ENCODE measurements at regions not wholly inside any gene's neighbourhood (a gene's known extent, or its start where the extent isn't known, plus 50 kb on each side); places are given as distances from the start of the nearest gene placed in this dataset.
"Not testable (repeated sequence)": the region's sequence is repeated elsewhere in the genome, so short reads cannot be mapped to it uniquely, and the experiment has no call there.

- Histone ChIP-seq H3K27ac (no peak overlapping the region), H3K4me3 (no peak overlapping the region)
These were observed 435.3 kb upstream of the TNC start for GRCh38 chr9:115553060-115553773.

- no peak overlapping the region for H3K4me3 ChIP-seq
- H3K27ac ChIP-seq, result no peak overlapping the region
These were observed 438.5 kb upstream of the TNC start for GRCh38 chr9:115556432-115556831.

GRCh38 chr9:115575147-115575546, 457.2 kb upstream of the TNC start:
- H3K4me3 ChIP-seq, result no peak overlapping the region
- no peak overlapping the region for H3K27ac ChIP-seq

GRCh38 chr9:115585458-115585857, 467.5 kb upstream of the TNC start:
- H3K4me3 ChIP-seq, result not testable (repeated sequence)

GRCh38 chr9:115587310-115587709, 469.4 kb upstream of the TNC start:
- Histone ChIP-seq H3K27ac (no peak overlapping the region), H3K4me3 (no peak overlapping the region)

More at GRCh38 chr9:115585458-115585857, 467.5 kb upstream of the TNC start:
- H3K27ac ChIP-seq, result not testable (repeated sequence)

- no peak overlapping the region for H3K4me3 ChIP-seq
- peak overlapping the region in 1 of 21 experiments; percentile 54 for H3K27ac ChIP-seq
These were observed 472.1 kb upstream of the TNC start for GRCh38 chr9:115590011-115590410.

GRCh38 chr9:115591584-115591984, 473.6 kb upstream of the TNC start:
- Histone ChIP-seq H3K27ac (peak overlapping the region in 9 of 21 experiments; percentile 16 to 76 (median 49)), H3K4me3 (no peak overlapping the region)

GRCh38 chr9:115593587-115594091, 475.7 kb upstream of the TNC start:
- peak overlapping the region in 4 of 21 experiments; percentile 6 to 83 (median 58) for H3K27ac ChIP-seq
- no peak overlapping the region for H3K4me3 ChIP-seq

GRCh38 chr9:115594557-115594956, 476.6 kb upstream of the TNC start:
- H3K27ac ChIP-seq, result peak overlapping the region in 4 of 21 experiments; percentile 6 to 83 (median 51)
- no peak overlapping the region for H3K4me3 ChIP-seq

- Histone ChIP-seq H3K4me3 (no peak overlapping the region), H3K27ac (peak overlapping the region in 12 of 21 experiments; percentile 24 to 83 (median 40))
These were observed 478.2 kb upstream of the TNC start for GRCh38 chr9:115596021-115596745.

GRCh38 chr9:115596746-115597080, 478.8 kb upstream of the TNC start:
- Histone ChIP-seq H3K4me3 (no peak overlapping the region), H3K27ac (peak overlapping the region in 11 of 21 experiments; percentile 24 to 83 (median 40))

GRCh38 chr9:115597330-115597895, 479.5 kb upstream of the TNC start:
- peak overlapping the region in 7 of 21 experiments; percentile 30 to 83 (median 40) for H3K27ac ChIP-seq
- no peak overlapping the region for H3K4me3 ChIP-seq

GRCh38 chr9:115598751-115599150, 480.8 kb upstream of the TNC start:
- H3K27ac ChIP-seq, result no peak overlapping the region
- H3K4me3 ChIP-seq, result no peak overlapping the region

- H3K27ac ChIP-seq, result no peak overlapping the region
These were observed 481.9 kb upstream of the TNC start for GRCh38 chr9:115599898-115600297.

GRCh38 chr9:115601434-115601833, 483.5 kb upstream of the TNC start:
- no peak overlapping the region for H3K4me3 ChIP-seq

More at GRCh38 chr9:115599898-115600297, 481.9 kb upstream of the TNC start:
- no peak overlapping the region for H3K4me3 ChIP-seq

GRCh38 chr9:115604831-115605483, 487.0 kb upstream of the TNC start:
- Histone ChIP-seq H3K27ac (peak overlapping the region in 1 of 21 experiments; percentile 56), H3K4me3 (no peak overlapping the region)

More at GRCh38 chr9:115601434-115601833, 483.5 kb upstream of the TNC start:
- no peak overlapping the region for H3K27ac ChIP-seq

- Histone ChIP-seq H3K4me3 (no peak overlapping the region), H3K27ac (peak overlapping the region in 1 of 21 experiments; percentile 56)
These were observed 488.9 kb upstream of the TNC start for GRCh38 chr9:115606838-115607237.

GRCh38 chr9:115614326-115614999, 496.5 kb upstream of the TNC start:
- no peak overlapping the region for H3K4me3 ChIP-seq
- peak overlapping the region in 6 of 21 experiments; percentile 17 to 76 (median 58) for H3K27ac ChIP-seq

GRCh38 chr9:115615000-115615401, 497.0 kb upstream of the TNC start:
- peak overlapping the region in 10 of 21 experiments; percentile 17 to 76 (median 48) for H3K27ac ChIP-seq
- no peak overlapping the region for H3K4me3 ChIP-seq
